Amniotic epithelial cell (primary cell): ENCODE measurements at regions not wholly inside any gene's neighbourhood (a gene's known extent, or its start where the extent isn't known, plus 50 kb on each side); places are given as distances from the start of the nearest gene placed in this dataset.
A peak's percentile ranks its signal among the peaks of the same experiment; 100 is the strongest.
"Not testable (repeated sequence)": the region's sequence is repeated elsewhere in the genome, so short reads cannot be mapped to it uniquely, and the experiment has no call there.

Source experiments
- DNase-seq: peaks from one replicate; pipeline ENCODE4 v3.0.0-alpha.2; 2010; ENCODE audit warnings: low read depth

- DNase-seq, result no peak
Observed at GRCh38 chrX:52261125-52261462, 76.4 kb downstream of the MAGED4 start.

GRCh38 chrX:52261463-52262194, 76.9 kb downstream of the MAGED4 start:
- peak; percentile 81 for DNase-seq

- no peak for DNase-seq
Observed at GRCh38 chrX:52262195-52262546, 77.5 kb downstream of the MAGED4 start.

GRCh38 chrX:52263417-52263816, 78.7 kb downstream of the MAGED4 start:
- no peak for DNase-seq

- no peak for DNase-seq
Observed at GRCh38 chrX:52265713-52266112, 81.0 kb downstream of the MAGED4 start.

- DNase-seq, result not testable (repeated sequence)
Observed at GRCh38 chrX:52268502-52268901, 83.8 kb downstream of the MAGED4 start.

- no peak for DNase-seq
Observed at GRCh38 chrX:52270453-52271116, 85.9 kb downstream of the MAGED4 start.

GRCh38 chrX:52271206-52271605, 86.5 kb downstream of the MAGED4 start:
- peak; percentile 26 for DNase-seq

GRCh38 chrX:52277666-52278065, 91.2 kb upstream of the XAGE2 start:
- DNase-seq, result no peak

GRCh38 chrX:52280812-52281211, 88.0 kb upstream of the XAGE2 start:
- DNase-seq, result no peak

GRCh38 chrX:52284865-52285264, 84.0 kb upstream of the XAGE2 start:
- DNase-seq, result no peak

- not testable (repeated sequence) for DNase-seq
Observed at GRCh38 chrX:52298968-52299367, 69.9 kb upstream of the XAGE2 start.

- DNase-seq, result not testable (repeated sequence)
Observed at GRCh38 chrX:52308532-52308931, 60.3 kb upstream of the XAGE2 start.
